Astrocyte of the spinal cord (primary cell): ENCODE measurements at regions not wholly inside any gene's neighbourhood (a gene's known extent, or its start where the extent isn't known, plus 50 kb on each side); places are given as distances from the start of the nearest gene placed in this dataset.

ENCODE experiments used
- DNase-seq: peaks from one replicate; pipeline ENCODE4 v3.0.0; 2011; ENCODE audit warnings: low read depth, low spot score
- H3K4me3 ChIP-seq: 2 replicates; pipeline ENCODE4 v1.5.1; 2011; ENCODE audit warnings: low read depth, mild to moderate bottlenecking, low read length, moderate library complexity
- CTCF ChIP-seq: IDR thresholded peaks from 2 replicates; pipeline ENCODE4 v1.5.1; 2012; ENCODE audit warnings: low read depth, mild to moderate bottlenecking, low read length, inconsistent platforms
- in situ Hi-C: cut with HindIII; loops from 2 replicates; pipeline ENCODE4 v1.10.0; 2017; ENCODE audit warnings: low sequenced_read_pairs

- no peak for TF ChIP-seq CTCF
- no peak overlapping the region for H3K4me3 ChIP-seq
- no peak for DNase-seq
- in situ Hi-C loops: no loop called here
Observed at GRCh38 chr15:97708252-97708651, 252.3 kb upstream of the ARRDC4 start.

- in situ Hi-C loops: no loop called here
- no peak for DNase-seq
- no peak overlapping the region for H3K4me3 ChIP-seq
- no peak for TF ChIP-seq CTCF
Observed at GRCh38 chr15:97712530-97712929, 248.0 kb upstream of the ARRDC4 start.

GRCh38 chr15:97717806-97718205, 242.7 kb upstream of the ARRDC4 start:
- H3K4me3 ChIP-seq: no peak overlapping the region
- in situ Hi-C loops: no loop called here
- no peak for TF ChIP-seq CTCF
- DNase-seq: no peak

- no peak for TF ChIP-seq CTCF
- in situ Hi-C loops: no loop called here
Observed at GRCh38 chr15:97718509-97718908, 242.0 kb upstream of the ARRDC4 start.

GRCh38 chr15:97728791-97729190, 231.7 kb upstream of the ARRDC4 start:
- in situ Hi-C loops: no loop called here
- DNase-seq: no peak
- H3K4me3 ChIP-seq: no peak overlapping the region
- no peak for TF ChIP-seq CTCF

More at GRCh38 chr15:97718509-97718908, 242.0 kb upstream of the ARRDC4 start:
- DNase-seq: no peak
- no peak overlapping the region for H3K4me3 ChIP-seq

GRCh38 chr15:97729270-97729669, 231.2 kb upstream of the ARRDC4 start:
- H3K4me3 ChIP-seq: no peak overlapping the region
- no peak for DNase-seq
- in situ Hi-C loops: no loop called here
- no peak for TF ChIP-seq CTCF

- no peak for TF ChIP-seq CTCF
- in situ Hi-C loops: no loop called here
- no peak for DNase-seq
- H3K4me3 ChIP-seq: no peak overlapping the region
Observed at GRCh38 chr15:97730315-97730714, 230.2 kb upstream of the ARRDC4 start.
